ENCODE measurements at regions not wholly inside any gene's neighbourhood (a gene's known extent, or its start where the extent isn't known, plus 50 kb on each side); places are given as distances from the start of the nearest gene placed in this dataset.

DNA sequence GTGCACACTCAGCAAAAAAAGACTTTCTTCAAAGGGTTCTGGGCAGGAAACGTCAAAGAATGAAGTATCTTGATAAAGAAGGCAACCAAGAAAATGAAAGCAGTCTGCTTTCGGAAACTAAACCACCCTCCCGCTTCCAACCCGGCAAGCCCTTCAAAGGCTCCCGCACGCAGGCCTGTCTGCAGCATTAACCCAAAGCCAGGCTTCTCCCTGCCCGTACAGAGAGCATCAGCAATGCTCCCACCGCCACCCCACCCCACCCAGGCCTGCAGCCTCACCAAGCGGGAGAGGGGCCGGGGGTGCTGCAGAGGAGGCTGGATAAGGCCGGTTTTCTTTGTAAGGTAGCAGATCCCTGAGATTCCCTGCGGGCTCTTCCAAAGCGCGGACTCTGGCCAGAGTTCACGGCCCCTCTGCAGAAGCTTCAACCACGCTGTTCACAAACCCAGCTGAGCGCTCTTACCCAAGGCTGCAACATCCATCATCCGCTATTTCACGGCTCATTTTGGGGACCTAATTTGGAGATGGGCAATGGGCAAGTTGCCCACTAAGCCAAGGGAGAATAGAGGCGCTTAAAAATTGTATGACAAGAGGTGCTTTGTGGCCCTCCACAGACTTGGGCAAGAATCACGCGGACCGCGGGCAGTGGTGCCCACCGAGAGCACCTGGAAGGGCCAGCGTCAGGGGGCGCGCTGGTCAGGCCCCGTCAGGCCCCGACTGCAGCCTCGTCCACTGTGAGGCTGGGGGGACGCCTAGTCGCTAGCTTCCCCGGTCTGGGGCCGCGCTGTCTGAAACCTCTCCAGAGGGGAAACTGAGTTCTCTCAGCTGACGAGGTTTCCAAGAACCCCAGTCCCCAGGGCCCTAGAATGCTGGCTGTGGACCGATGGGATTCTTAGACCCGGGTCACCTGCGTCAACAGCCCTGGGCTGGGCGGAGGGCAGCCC lies 225.4 kb upstream of the ID2 start:
- DNase-seq, result peak; percentile 27

DNA sequence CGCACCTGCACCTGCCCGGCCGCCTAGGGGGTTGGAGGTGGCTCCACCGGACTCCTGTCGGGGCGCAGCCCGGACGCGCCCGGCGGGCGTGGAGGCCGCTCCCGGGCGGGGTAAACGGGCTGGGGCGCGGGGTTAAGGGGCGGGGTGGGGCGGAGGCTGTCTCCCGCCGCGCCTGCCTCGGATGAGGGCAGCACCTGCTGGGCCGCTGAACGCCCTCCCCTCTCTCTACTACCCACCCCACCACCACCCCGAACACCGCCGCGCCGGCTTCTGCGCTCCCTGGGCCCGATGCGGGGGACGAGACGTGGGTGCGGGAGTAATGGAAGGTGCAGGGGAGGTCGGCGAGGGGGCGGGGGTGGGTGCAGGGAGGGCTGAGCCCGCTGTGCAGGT lies 224.8 kb upstream of the ID2 start:
- DNase-seq, result no peak

DNA sequence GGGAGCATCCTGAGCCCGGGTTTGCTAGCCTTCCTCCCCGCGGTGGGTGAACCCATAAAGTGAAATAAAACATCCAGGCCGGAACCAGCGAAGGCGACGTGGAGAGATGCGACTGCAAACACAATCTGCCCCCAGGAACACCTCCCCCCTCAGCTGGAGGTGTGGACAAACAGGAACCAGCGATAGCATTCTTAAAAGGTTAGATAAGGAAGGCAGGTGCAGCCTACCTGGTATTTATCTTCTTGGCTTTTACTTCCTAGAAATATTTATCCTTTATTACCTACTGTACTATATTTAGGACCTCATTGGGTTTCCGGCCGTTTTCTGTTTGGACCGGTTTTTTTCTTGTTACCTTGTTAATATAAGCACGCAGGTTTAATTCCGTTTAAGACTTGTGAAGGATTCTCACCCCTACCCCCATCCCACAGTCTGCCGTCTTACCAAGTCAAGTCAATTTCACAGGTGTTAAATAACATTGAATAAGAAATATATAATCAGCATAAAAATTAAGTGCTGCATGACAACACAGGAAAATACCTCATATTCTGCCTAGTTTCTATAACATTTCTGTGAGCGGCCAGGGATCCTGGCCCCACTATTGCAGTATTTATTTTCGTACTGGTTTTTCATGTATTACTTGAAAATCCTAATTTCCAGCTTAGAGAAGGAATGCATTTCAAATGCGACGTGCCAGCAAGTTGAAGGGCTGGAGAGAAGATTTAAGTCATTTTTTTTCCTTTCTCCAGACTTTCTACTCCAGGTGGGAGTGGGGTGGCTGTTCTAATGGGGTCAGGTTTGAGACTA lies 224.0 kb upstream of the ID2 start:
- DNase-seq, result no peak

DNA sequence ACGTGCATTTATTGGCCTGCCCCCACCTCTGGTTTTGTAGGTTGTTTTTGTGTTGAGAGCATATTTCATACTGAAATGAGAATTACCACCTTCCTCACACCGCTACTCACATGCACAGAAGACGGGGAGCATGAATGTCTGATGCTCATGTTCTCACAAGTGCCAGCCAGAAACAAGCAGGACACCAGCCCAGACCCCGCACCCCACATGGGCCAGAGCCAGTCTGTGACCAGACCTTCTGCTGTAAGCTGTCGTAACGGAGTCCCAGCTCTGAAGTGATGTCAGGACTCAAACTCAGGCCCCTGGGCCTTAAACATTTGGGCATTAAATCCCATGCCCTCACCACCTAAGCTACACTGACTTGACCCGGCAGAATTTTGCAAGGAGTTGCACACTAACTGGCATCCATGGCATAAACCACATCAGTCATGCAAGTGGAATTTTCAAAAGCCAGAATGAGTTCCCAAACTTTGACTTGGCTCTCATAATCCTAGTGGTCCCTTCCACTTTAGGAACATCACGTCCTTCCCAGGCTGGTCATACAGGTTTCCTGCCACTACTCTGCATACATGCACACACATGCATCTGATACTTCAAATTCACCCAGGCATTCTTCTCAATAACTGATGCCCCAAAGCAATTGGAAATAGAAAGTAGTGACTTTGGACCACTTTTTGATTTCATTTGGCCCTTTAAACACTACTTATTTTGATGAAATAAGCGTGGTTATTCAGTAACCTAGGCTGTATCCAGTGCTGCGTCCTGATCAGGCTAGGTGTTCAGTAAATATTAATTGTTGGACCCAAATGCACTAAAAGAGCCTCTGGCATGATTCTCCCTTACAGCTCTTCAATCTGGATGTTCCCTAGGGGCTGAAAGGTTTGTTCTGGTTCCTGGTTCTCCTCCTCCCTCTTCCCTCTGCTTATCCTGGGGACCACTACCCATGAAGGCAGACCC lies 223.1 kb upstream of the ID2 start:
- DNase-seq, result no peak

DNA sequence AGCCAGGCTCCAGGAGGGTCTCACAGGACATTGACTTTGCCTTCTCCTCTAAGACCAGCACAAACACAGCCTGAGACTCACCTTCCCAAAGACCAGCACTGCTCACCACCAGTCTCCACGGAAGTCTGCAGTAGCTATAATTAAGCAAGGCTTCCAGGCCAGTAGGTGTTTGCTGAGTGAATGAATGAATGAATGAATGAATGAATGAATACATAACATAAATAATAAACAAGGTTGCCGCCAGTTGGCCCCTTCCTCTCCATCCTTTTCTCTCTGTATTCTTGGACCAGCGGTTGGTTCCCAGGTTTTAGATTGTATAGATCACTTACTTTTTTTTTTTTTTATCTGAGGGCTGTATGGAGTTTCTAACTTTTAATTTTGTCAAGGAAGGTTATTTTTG lies 222.4 kb upstream of the ID2 start:
- no peak for DNase-seq

DNA sequence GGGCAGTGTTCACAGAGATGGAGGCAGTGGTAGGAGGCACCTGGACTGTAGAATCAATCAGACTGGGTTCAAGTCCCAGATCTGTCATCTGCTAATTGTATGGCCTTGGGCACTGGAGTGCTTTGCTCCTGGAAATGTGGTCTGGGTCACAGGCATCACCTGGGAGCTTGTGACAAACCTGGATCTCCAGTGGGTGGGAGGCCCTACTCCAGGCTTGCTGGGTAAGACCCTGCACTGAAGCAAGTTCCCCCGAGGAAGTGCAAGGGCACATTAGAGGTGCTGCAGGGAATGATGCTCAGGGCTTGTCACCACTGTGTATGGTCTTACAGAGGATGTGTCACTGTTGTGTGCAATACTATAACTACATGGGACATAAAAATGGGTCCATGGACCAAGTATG lies 220.5 kb upstream of the ID2 start:
- DNase-seq, result no peak

DNA sequence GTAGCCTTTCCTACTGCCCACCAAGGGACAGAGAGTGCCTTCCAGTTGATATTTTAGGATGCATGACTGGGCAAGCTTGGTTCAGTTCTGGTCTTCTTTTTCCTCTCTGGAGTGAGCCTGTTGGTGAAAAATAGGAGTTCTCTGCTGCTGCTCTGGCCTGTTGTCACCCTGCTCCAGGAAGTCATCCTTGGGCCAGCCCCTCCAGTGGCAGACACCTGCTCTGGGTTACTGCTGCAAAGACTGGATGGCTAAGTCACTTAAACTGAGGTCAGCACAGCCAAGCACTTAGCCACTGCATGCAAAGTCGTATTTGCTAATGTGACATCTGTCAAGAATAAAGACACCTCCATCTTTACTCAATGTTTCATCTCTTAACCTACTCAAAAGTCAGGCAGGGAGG lies 219.6 kb upstream of the ID2 start:
- no peak for DNase-seq

DNA sequence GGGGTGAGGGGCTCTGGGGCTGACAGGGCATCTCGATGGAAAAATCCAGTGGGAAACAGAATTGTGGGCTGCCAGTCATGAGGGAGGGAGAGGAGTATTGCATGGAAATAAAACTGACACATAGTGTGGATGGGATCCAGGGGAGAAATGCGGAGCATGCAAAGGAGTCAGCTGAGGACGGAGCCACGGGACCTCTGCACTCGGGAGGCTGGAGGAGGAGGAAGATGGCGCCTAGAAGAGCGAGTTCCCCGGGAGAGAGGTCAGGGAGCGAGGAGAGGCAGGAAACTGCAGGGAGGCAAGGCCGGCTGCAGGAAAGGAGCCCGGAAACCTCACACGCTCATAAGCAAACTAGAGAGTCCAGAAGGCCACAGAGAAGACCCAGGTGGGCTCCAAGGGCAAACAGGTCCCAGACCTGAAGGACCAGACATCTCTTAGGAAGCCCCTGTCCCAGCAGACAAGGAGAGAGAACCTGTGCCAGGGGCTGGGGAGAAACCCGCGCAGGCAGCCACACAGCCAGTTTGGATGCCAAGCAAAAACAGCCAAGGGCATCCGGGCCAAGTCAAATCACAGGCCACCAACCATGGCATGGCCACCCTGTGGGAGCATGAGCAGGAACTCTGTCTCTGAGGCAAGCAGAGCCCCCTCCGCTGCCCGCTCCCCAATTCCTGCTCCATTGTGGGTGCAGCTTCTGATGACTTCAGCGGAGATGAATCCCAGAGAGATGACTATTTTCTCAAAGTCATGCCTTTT lies 218.8 kb upstream of the ID2 start:
- DNase-seq, result no peak

DNA sequence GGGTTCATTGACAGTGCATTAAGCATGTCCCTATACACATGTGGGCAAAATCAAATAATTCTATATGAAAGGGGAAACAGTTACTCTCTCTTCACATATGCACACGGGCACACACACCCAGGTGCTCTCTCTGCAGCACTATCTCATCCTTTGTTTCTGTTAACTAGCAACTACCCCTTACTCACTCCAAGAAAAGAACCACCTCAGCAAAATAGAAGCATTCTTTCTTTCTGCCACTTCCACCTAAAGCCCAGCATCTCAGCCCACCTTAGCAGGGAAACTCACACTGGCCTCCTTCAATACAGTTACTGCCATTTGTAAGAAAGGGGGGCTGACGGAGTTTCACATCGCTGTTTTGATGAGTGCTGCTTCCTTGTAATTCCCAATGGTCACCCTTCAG lies 216.3 kb upstream of the ID2 start:
- no peak for DNase-seq

DNA sequence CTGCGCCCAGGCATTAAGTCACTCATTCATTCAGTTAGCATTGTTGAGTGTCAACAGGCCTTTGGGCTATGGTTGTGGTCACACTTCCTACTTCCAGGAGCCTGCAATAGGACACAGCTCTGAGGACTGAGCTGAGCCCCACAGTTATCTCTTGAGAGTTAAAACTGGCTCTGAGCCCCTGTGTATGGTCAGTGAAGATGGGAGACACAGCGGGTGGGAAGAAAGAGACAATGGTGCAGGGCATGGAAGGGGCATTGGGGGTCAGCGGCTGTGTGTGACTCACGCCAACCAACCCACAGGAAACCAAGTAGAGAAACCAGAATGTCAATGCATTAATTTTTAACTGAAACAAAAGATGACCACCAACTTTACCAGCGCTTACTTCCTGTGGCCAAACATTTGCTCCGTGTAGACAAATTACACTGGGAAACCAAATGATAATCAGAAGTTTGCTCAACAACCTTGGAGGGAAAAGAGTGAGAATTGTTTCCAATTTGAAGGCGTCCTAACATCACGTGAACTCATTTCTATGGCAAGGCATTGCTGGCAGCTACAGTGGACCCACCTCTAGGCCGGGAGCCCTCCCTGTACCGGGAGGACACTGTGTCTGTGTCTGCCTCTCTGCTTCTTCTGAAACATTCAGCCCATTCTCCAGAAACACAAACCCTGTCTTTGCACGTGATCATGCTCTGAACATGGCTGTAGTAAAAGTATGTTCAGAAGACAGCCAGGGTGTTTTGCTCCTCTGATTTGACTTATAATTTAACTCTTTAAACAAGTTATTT lies 212.0 kb upstream of the ID2 start:
- DNase-seq, result no peak

DNA sequence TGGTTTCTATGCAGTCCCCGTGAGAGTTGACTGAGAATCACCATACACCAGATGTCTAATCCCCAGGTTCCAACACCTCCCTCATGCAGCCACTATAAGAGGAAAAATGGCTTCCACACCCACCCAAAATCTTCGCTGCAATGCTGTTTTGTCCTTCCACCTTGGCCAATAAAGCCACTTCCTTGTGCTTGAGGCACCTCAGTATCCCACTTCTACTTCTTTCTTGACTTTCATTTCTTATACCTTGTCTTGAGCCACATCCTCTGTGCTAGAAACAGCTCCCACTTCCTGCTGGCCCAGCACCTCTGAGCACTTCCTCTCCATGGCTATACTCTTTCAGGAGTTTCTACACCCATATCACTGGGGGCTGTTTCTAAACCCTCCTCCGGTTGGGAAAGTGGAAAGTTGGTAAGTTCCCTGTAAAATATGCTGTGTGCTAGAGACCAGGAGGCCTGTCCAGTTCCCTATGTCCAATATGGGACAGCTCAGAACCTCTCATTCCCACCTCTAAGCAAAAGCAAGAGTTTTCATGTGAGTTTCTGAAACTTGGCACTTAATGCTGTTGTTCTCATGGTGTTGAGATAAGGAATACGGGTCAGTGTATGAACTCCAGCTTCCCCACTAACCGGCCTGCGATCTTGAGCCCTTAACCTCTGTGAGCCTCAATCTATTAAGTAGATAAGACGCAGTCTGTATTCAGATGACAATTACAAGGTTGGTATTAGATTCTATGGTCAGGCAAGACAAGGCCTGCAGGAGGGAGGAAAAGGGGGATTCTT lies 209.1 kb upstream of the ID2 start:
- peak; percentile 36 for DNase-seq

DNA sequence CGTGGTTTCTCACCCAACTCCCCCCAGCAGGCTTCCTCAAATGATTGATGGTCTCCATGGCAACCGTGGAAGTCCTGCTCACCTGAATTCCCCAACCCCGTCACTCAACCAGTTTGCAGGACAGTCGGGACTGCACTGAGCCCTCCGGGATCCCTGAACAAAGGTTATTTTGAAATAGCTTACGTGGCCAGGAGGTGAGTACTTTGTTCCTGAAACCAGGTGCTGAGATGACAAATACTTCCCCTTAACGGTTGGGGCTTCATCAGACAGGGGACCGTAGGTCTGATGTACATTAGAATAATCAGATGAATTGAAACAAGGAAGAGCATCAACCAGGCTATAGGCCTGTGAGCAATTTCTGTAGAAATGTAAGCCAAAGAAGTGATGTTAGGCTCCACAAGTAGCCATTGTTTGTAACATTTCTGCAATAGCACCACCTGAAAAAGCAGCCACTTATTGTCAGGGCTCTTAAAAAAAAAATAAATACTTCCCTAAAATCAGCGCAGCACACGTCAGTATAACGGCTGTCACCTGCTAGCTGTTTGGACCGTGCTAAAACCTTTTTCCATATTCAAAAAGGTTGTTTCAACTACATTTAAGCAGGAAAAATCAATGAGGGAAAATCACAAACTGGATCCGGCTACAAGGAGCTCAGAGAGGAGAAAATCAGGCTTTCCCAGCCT lies 206.4 kb upstream of the ID2 start:
- peak; percentile 71 for DNase-seq

DNA sequence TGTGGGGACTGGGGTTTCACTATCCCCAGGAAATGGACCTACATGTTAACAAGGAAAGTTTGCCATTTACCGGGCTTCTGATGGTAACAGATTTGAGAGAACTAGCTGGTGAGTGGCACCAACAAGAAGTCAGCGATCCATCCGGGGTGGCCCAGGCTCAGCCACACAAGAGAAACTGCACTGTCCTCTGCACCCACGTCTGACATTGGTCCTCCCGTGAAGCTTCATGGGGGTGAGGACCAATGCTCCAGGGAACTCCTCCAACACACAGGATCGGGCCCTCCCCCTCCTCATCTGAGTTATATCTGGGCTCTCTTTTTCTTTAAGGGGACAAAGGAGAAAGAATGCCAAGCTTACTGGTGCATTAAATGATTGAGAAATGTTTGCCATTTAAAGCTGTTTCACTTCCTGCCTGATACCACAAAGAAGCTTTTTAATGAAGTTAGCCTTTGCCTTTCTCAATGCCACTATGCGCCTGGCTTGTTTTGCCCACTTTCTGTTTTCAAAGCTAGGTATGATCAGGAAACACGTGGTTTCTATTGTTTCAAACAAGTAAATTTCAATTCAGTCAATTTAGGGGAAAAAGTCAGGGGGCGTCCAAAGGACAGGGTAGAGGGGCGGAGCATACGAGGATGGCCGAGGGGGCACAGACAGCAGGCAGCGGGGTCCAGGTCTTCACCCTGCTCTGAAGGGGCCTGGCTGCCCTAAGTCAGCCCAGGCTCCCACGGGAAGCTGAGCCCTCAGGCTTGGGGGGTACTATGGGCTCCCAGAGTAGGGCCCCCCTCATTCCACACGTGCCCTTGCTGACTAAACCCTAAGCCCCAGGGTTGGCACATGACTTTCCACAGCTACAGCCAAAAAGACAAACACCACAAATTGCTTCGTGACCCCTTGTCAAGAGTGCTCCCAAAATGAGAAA lies 204.0 kb upstream of the ID2 start:
- peak; percentile 86 for DNase-seq

DNA sequence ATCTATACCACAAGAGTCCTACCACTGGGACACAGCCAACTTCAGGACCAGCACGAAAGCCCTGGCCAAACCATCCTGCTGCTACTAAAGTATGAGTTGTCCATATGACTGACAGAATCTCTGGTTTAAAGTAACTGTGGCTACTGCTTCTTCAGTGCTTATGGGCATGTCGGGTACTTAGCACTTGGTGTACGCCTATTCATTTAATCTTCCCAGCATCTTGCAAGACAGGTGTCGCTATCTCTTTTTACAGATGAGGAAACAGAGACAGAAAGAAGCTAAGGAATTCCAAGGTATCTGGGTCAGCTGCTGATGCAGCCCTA lies 203.4 kb upstream of the ID2 start:
- DNase-seq, result peak; percentile 66

DNA sequence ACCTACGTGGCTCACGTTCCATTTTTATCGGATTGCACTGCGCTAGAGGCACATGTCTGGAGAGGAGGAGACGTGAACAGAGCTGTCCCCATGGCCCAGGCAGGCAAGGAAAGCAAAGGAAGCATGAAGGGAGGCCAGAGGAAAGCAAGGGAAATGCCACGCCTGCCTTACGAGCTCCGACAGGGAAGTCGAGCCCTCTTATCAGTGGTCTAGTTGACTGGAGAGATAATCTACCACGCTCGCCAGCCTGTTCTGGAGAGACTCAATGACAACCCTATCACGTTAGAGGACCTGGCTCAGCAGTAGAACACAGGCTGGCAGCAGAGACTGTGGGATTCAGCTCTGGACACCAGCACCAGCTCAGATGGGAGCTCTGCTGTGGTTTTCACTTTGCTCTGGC lies 202.6 kb upstream of the ID2 start:
- no peak for DNase-seq

DNA sequence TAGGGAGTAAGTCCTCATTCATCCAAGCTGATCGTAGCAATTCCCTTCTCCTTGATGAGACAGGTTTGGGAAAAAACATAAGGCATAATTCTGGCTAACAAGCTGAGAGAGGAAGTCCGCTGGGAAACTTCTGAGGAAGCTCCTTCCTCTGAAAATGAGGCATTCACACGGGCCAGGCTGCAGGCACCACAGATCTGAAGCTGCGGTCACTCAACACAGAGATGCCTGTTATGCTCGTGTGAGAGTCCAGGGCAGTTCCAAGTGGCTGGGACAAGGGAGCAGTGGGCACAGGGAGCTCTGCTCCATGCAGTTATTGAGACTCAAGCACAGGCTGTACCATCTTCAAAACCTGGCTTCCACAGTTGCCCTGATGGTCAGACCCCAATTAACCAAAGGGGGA lies 200.9 kb upstream of the ID2 start:
- no peak for DNase-seq

DNA sequence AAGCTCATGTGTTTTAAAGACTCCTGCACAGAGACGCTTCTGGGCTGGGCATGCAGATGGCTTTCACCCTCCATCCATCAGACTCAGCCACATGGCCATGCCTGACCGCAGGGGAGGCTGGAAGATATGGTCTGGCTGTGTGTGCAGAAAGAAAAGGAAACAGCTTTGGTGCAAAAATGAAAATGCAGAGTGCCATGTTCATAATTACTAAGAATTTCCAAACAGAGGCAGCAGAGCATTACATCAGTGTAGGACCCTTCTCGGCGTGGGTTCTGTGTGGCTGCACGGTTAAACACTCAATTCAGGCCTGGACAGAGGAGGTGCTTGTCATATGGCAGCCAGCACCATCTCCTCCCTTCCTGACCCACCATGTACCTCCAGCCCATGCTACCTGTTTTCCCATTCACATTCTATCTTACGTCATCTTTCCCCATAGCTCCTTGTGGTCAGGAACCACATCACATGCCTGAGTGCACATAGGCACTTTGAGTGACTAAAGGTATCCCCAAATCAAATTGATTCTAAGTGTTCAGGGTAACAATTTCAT lies 200.3 kb upstream of the ID2 start:
- peak; percentile 85 for DNase-seq

DNA sequence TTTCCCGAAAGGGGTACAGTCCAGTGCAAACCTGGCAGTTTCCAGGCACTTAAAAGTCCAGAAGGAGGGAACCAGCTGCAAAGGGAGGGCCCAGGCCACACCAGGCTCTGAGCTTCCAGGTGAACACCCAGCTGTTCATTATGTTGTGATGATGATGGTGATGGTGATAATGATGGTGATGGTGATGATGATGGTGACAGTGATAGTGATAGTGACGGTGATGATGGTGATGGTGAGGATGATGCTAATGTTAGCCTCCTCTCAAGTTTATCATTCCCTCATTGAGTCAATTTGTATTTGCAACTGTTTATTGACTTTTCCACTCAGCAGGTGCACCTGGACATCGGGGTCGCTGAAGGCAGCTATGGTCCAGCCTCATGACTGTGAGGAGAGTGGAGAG lies 199.4 kb upstream of the ID2 start:
- DNase-seq, result no peak
